Activated B cell treated with CpG ODN at 0.5 μM for 24 hours (primary cell): ENCODE measurements at regions not wholly inside any gene's neighbourhood (a gene's known extent, or its start where the extent isn't known, plus 50 kb on each side); places are given as distances from the start of the nearest gene placed in this dataset.
A peak's percentile ranks its signal among the peaks of the same experiment; 100 is the strongest.

Experiments
- ATAC-seq: fragments of 200-7000 bp; cut with Tn5 transposase; one replicate; pipeline ENCODE4 v1.10.0; 2021; ENCODE audit warnings: low read depth, mild to moderate bottlenecking, moderate library complexity
- CTCF ChIA-PET: fragments of 350-600 bp; sonication (Branson Sonifier 250); formaldehyde crosslinking; loops from one replicate; lab custom pipeline; 2021; ENCODE audit warnings: antibody characterized with exemption; lab: Charles Lee
- POLR2A ChIA-PET: fragments of 350-600 bp; sonication (Branson Sonifier 250); formaldehyde crosslinking; loops from one replicate; lab custom pipeline; 2021; ENCODE audit warnings: antibody characterized with exemption; lab: Charles Lee
- DNase-seq: peaks from one replicate; pipeline ENCODE4 v3.0.0; 2022
- H3K27ac Mint-ChIP-seq: one replicate; pipeline ENCODE4 v1.8.0; 2020; ENCODE audit warnings: mixed read lengths
- H3K27me3 Mint-ChIP-seq: one replicate; pipeline ENCODE4 v1.8.0; 2021; ENCODE audit warnings: mixed read lengths
- H3K36me3 Mint-ChIP-seq: one replicate; pipeline ENCODE4 v1.8.0; 2021; ENCODE audit warnings: low read depth, mixed read lengths
- H3K4me1 Mint-ChIP-seq: one replicate; pipeline ENCODE4 v1.8.0; 2021; ENCODE audit warnings: mixed read lengths
- H3K4me3 Mint-ChIP-seq: one replicate; pipeline ENCODE4 v1.8.0; 2020; ENCODE audit warnings: mild to moderate bottlenecking, mixed read lengths
- H3K9me3 Mint-ChIP-seq: one replicate; pipeline ENCODE4 v1.8.0; 2020; ENCODE audit warnings: mixed read lengths
- CTCF ChIP-seq: fragments of 200-600 bp; IDR thresholded peaks from one replicate; pipeline ENCODE4 v1.8.0; 2022; ENCODE audit warnings: antibody characterized with exemption, mild to moderate bottlenecking
- intact Hi-C: fragments of 100-400 bp; cut with micrococcal nuclease; formaldehyde crosslinking; loops from one replicate; pipeline ENCODE4 v1.15.1; 2024

- Mint-ChIP-seq H3K9me3 (no peaks in the 10 kb centered on the region), H3K27me3 (no peaks in the 10 kb centered on the region), H3K4me3 (no peak overlapping the region), H3K27ac (peak overlapping the region; percentile 50), H3K4me1 (peaks cover 16% of the 10 kb centered on the region), H3K36me3 (no peaks in the 10 kb centered on the region)
- DNase-seq = no peak
- ChIA-PET POLR2A (interaction anchor here (0.6 kb wide), 1 partner anchor 749 kb away, joined by 4 read pairs; no protein-coding TSS in a partner anchor), CTCF (no interaction called here)
- intact Hi-C loops = no loop called here
- peak; percentile 84 for ATAC-seq
- no peak for TF ChIP-seq CTCF
Measured at GRCh38 chr10:113300617-113301016, 252.2 kb upstream of the HABP2 start.

GRCh38 chr10:113301342-113301984 lies 251.4 kb upstream of the HABP2 start:
- intact Hi-C loops = no loop called here
- CTCF ChIA-PET = interaction anchor here (0.7 kb wide), 1 partner anchor 18 kb away, joined by 3 read pairs; no protein-coding TSS in a partner anchor
- H3K27ac Mint-ChIP-seq = no peak overlapping the region
- peaks cover 16% of the 10 kb centered on the region for H3K4me1 Mint-ChIP-seq
- ATAC-seq = no peak
- no peaks in the 10 kb centered on the region for H3K9me3 Mint-ChIP-seq
- POLR2A ChIA-PET = no interaction called here
- H3K4me3 Mint-ChIP-seq = no peak overlapping the region
- TF ChIP-seq CTCF = no peak
- no peaks in the 10 kb centered on the region for H3K27me3 Mint-ChIP-seq
- no peak for DNase-seq
- no peaks in the 10 kb centered on the region for H3K36me3 Mint-ChIP-seq

- DNase-seq (no peak), ATAC-seq (no peak)
- TF ChIP-seq CTCF = no peak
- no peaks in the 10 kb centered on the region for H3K27me3 Mint-ChIP-seq
- H3K27ac Mint-ChIP-seq = no peak overlapping the region
- intact Hi-C loops = no loop called here
- no peaks in the 10 kb centered on the region for H3K9me3 Mint-ChIP-seq
- ChIA-PET POLR2A (no interaction called here), CTCF (interaction anchor here (0.7 kb wide), 1 partner anchor 17 kb away, joined by 3 read pairs; no protein-coding TSS in a partner anchor)
- peaks cover 16% of the 10 kb centered on the region for H3K4me1 Mint-ChIP-seq
- H3K36me3 Mint-ChIP-seq = no peaks in the 10 kb centered on the region
- H3K4me3 Mint-ChIP-seq = no peak overlapping the region
Measured at GRCh38 chr10:113302062-113302461, 250.8 kb upstream of the HABP2 start.

- H3K36me3 Mint-ChIP-seq = no peaks in the 10 kb centered on the region
- TF ChIP-seq CTCF = no peak
- DNase-seq (no peak), ATAC-seq (no peak)
- intact Hi-C loops = no loop called here
- H3K4me3 Mint-ChIP-seq = no peak overlapping the region
- CTCF ChIA-PET = no interaction called here
- H3K4me1 Mint-ChIP-seq = peaks cover 16% of the 10 kb centered on the region
- H3K27me3 Mint-ChIP-seq = no peaks in the 10 kb centered on the region
- H3K9me3 Mint-ChIP-seq = no peaks in the 10 kb centered on the region
- POLR2A ChIA-PET = no interaction called here
- H3K27ac Mint-ChIP-seq = no peak overlapping the region
Measured at GRCh38 chr10:113303544-113304146, 249.2 kb upstream of the HABP2 start.

GRCh38 chr10:113304726-113305125 lies 248.1 kb upstream of the HABP2 start:
- Mint-ChIP-seq H3K36me3 (no peaks in the 10 kb centered on the region), H3K27me3 (no peaks in the 10 kb centered on the region), H3K9me3 (no peaks in the 10 kb centered on the region), H3K4me1 (peaks cover 16% of the 10 kb centered on the region), H3K4me3 (no peak overlapping the region), H3K27ac (no peak overlapping the region)
- ChIA-PET POLR2A (no interaction called here), CTCF (no interaction called here)
- TF ChIP-seq CTCF = no peak
- DNase-seq (no peak), ATAC-seq (no peak)
- intact Hi-C loops = no loop called here
